ENCODE measurements at regions not wholly inside any gene's neighbourhood (a gene's known extent, or its start where the extent isn't known, plus 50 kb on each side); places are given as distances from the start of the nearest gene placed in this dataset.

GRCh38 chr7:47196106-47196645 is 385.7 kb downstream of the TNS3 start:
- TF ChIP-seq, protein P1, sequence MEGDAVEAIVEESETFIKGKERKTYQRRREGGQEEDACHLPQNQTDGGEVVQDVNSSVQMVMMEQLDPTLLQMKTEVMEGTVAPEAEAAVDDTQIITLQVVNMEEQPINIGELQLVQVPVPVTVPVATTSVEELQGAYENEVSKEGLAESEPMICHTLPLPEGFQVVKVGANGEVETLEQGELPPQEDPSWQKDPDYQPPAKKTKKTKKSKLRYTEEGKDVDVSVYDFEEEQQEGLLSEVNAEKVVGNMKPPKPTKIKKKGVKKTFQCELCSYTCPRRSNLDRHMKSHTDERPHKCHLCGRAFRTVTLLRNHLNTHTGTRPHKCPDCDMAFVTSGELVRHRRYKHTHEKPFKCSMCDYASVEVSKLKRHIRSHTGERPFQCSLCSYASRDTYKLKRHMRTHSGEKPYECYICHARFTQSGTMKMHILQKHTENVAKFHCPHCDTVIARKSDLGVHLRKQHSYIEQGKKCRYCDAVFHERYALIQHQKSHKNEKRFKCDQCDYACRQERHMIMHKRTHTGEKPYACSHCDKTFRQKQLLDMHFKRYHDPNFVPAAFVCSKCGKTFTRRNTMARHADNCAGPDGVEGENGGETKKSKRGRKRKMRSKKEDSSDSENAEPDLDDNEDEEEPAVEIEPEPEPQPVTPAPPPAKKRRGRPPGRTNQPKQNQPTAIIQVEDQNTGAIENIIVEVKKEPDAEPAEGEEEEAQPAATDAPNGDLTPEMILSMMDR (IDR thresholded peaks at IDR 0.05 in 2 of 3, conservative IDR thresholded peaks at IDR 0.05 in 1 of 3; ENCODE audit: control insufficient read depth in 2 of 3, extremely low read depth in 1 of 3, insufficient read depth in 1 of 3, low read depth in 3 of 3, low read length in 3 of 3): no peak
- no peak for TF ChIP-seq EZH2 (IDR thresholded peaks at IDR 0.05; ENCODE audit: borderline replicate concordance, control insufficient read depth, low read depth, low read length)
